ENCODE measurements at regions not wholly inside any gene's neighbourhood (a gene's known extent, or its start where the extent isn't known, plus 50 kb on each side); places are given as distances from the start of the nearest gene placed in this dataset.

DNA sequence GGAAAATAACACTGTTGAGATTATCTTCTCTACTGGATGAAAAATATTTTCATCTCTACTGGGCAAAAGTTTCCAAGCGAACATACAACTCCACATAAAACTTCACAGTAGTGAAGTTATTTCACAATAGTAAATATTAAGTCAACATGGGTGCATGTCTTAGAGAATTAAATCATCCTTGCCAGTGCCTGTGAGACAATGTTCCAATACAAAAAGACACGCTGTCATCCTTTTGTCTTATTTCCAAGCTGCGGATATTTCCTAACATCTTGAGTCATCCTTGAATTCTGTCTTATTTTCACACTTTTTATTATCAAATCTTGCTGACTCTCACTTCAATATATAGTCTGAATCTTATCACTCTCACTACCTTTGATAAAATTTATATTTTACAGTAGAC lies 142.9 kb upstream of the KITLG start:
- no peaks in the 10 kb centered on the region for H3K9me3 ChIP-seq (ENCODE audit: control insufficient read depth, low read length)
- WGBS, 2 experiments (ENCODE audit: insufficient coverage in 1 of 2, insufficient read length in 1 of 2) = 90 to 96% methylated on average over 2 of the region's 3 CpGs
- H3K27ac Mint-ChIP-seq = no peak overlapping the region
- H3K4me3 Mint-ChIP-seq = no peak overlapping the region
- no peaks in the 10 kb centered on the region for H3K36me3 ChIP-seq (ENCODE audit: control insufficient read depth, insufficient read depth, low read length)
- no peak overlapping the region for H3K9ac ChIP-seq (ENCODE audit: extremely low read depth, low read length, poor library complexity, severe bottlenecking)
- peaks cover 5% of the 10 kb centered on the region for H3K4me1 Mint-ChIP-seq
- no peak overlapping the region for H3K4me3 ChIP-seq (ENCODE audit: low read length)
- TF ChIP-seq CTCF (conservative IDR thresholded peaks at IDR 0.05) = no peak
- H3K27me3 ChIP-seq (ENCODE audit: control insufficient read depth, insufficient read depth, low read length, poor library complexity, severe bottlenecking) = no peaks in the 10 kb centered on the region
- DNase-seq = no peak
- H3K36me3 Mint-ChIP-seq (ENCODE audit: low read depth) = no peaks in the 10 kb centered on the region
- H3K27ac ChIP-seq (ENCODE audit: low read depth, low read length) = no peak overlapping the region
- H3K27me3 Mint-ChIP-seq (ENCODE audit: insufficient read depth) = no peaks in the 10 kb centered on the region
- no peaks in the 10 kb centered on the region for H3K9me3 Mint-ChIP-seq
- H3K4me1 ChIP-seq (ENCODE audit: control insufficient read depth, insufficient read depth, low read length) = no peaks in the 10 kb centered on the region

- 87 to 100% methylated on average over 3 to 4 of the region's 5 CpGs for WGBS, 2 experiments (ENCODE audit: insufficient coverage in 1 of 2, insufficient read length in 1 of 2)
- Mint-ChIP-seq H3K27ac (no peak overlapping the region), H3K9me3 (no peaks in the 10 kb centered on the region), H3K27me3 (ENCODE audit: insufficient read depth) (no peaks in the 10 kb centered on the region), H3K4me3 (no peak overlapping the region), H3K4me1 (peaks cover 12% of the 10 kb centered on the region), H3K36me3 (ENCODE audit: low read depth) (no peaks in the 10 kb centered on the region)
- Histone ChIP-seq H3K9me3 (ENCODE audit: control insufficient read depth, low read length) (no peaks in the 10 kb centered on the region), H3K4me3 (ENCODE audit: low read length) (no peak overlapping the region), H3K27ac (ENCODE audit: low read depth, low read length) (no peak overlapping the region), H3K27me3 (ENCODE audit: control insufficient read depth, insufficient read depth, low read length, poor library complexity, severe bottlenecking) (no peaks in the 10 kb centered on the region), H3K36me3 (ENCODE audit: control insufficient read depth, insufficient read depth, low read length) (no peaks in the 10 kb centered on the region), H3K4me1 (ENCODE audit: control insufficient read depth, insufficient read depth, low read length) (no peaks in the 10 kb centered on the region), H3K9ac (ENCODE audit: extremely low read depth, low read length, poor library complexity, severe bottlenecking) (no peak overlapping the region)
- TF ChIP-seq CTCF (conservative IDR thresholded peaks at IDR 0.05) = no peak
- no peak for DNase-seq
Observed at GRCh38 chr12:88720785-88721650, 140.7 kb upstream of the KITLG start.

DNA sequence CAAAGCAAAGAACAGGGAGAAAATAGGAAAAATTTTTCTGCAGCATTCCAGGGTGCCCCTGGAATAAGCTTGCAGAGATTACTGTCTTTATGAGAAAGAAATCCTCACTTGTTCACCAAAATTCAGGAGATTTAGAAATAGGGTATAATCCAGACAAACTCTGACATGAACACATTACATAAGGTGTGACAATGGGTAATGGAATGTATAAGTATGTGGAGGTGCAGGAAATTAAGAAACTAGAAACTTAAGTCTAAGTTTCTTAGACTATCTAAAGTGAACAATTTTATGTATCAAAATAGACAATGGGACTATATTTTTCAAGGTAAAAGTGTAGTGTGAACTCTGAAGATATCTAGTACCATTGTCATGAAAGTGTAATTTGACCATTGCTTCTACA lies 140.0 kb upstream of the KITLG start:
- peaks cover 9% of the 10 kb centered on the region for H3K4me1 Mint-ChIP-seq
- no peak for TF ChIP-seq CTCF (conservative IDR thresholded peaks at IDR 0.05)

More for the DNA sequence above, 140.0 kb upstream of the KITLG start:
- H3K27me3 ChIP-seq (ENCODE audit: control insufficient read depth, insufficient read depth, low read length, poor library complexity, severe bottlenecking) = no peaks in the 10 kb centered on the region
- no peaks in the 10 kb centered on the region for H3K9me3 ChIP-seq (ENCODE audit: control insufficient read depth, low read length)
- no peaks in the 10 kb centered on the region for H3K36me3 ChIP-seq (ENCODE audit: control insufficient read depth, insufficient read depth, low read length)
- H3K4me3 ChIP-seq (ENCODE audit: low read length) = no peak overlapping the region
- H3K27ac ChIP-seq (ENCODE audit: low read depth, low read length) = no peak overlapping the region
- Mint-ChIP-seq H3K36me3 (ENCODE audit: low read depth) (no peaks in the 10 kb centered on the region), H3K9me3 (no peaks in the 10 kb centered on the region), H3K4me3 (no peak overlapping the region), H3K27ac (no peak overlapping the region), H3K27me3 (ENCODE audit: insufficient read depth) (no peaks in the 10 kb centered on the region)
- DNase-seq = no peak
- no peak overlapping the region for H3K9ac ChIP-seq (ENCODE audit: extremely low read depth, low read length, poor library complexity, severe bottlenecking)
- no peaks in the 10 kb centered on the region for H3K4me1 ChIP-seq (ENCODE audit: control insufficient read depth, insufficient read depth, low read length)
